OCI-LY3 (cell line): ENCODE measurements at regions not wholly inside any gene's neighbourhood (a gene's known extent, or its start where the extent isn't known, plus 50 kb on each side); places are given as distances from the start of the nearest gene placed in this dataset.

Experiments
- CTCF ChIP-seq: fragments of 200-600, 300-600 bp; sonication (generic); IDR thresholded peaks from 2 replicates; pipeline ENCODE4 v1.5.1; 2014; ENCODE audit warnings: antibody characterized with exemption, low read length, low read depth
- EZH2phosphoT487 ChIP-seq: fragments of 200-600 bp; shearing (Covaris generic); IDR thresholded peaks from 2 replicates; pipeline ENCODE4 v1.6.1; 2018; ENCODE audit warnings: antibody characterized with exemption, mixed run types, low read depth

GRCh38 chr2:16070648-16070971 is 130.3 kb downstream of the MYCN start:
- TF ChIP-seq CTCF = no peak
- TF ChIP-seq EZH2phosphoT487 = no peak
